CD8-positive, alpha-beta memory T cell (primary cell): ENCODE measurements at regions not wholly inside any gene's neighbourhood (a gene's known extent, or its start where the extent isn't known, plus 50 kb on each side); places are given as distances from the start of the nearest gene placed in this dataset.

Experiments used
- CTCF ChIA-PET: fragments of 350-600 bp; sonication (Branson Sonifier 250); formaldehyde crosslinking; loops from one replicate; lab custom pipeline; 2021; ENCODE audit warnings: antibody characterized with exemption; lab: Charles Lee
- POLR2A ChIA-PET: fragments of 350-600 bp; sonication (Branson Sonifier 250); formaldehyde crosslinking; loops from one replicate; lab custom pipeline; 2021; ENCODE audit warnings: antibody characterized with exemption; lab: Charles Lee
- DNase-seq, 5 donors: peaks; one replicate each; pipeline versions ENCODE4 v3.0.0 to v3.0.0-alpha.2; 2020 to 2022; ENCODE audit warnings: mixed read lengths in 1 of 5
- H3K27ac ChIP-seq: one replicate; pipeline ENCODE4 v1.7.0; 2013; ENCODE audit warnings: low read depth, mild to moderate bottlenecking, low read length, moderate library complexity
- H3K27me3 ChIP-seq: 2 replicates; pipeline ENCODE4 v1.7.0; 2013; ENCODE audit warnings: low read length, mild to moderate bottlenecking; ENCODE audit not compliant: insufficient read depth, poor library complexity, severe bottlenecking
- H3K36me3 ChIP-seq: 2 replicates; pipeline ENCODE4 v1.7.0; 2013; ENCODE audit warnings: mild to moderate bottlenecking, low read length, moderate library complexity; ENCODE audit not compliant: insufficient read depth
- H3K4me1 ChIP-seq: 2 replicates; pipeline ENCODE4 v1.7.0; 2013; ENCODE audit warnings: mild to moderate bottlenecking, low read length, moderate library complexity; ENCODE audit not compliant: insufficient read depth
- H3K4me3 ChIP-seq: 2 replicates; pipeline ENCODE4 v1.7.0; 2013; ENCODE audit warnings: mild to moderate bottlenecking, low read length
- H3K9me3 ChIP-seq: 2 replicates; pipeline ENCODE4 v1.7.0; 2013; ENCODE audit warnings: mild to moderate bottlenecking, low read length
- H3K27ac Mint-ChIP-seq, 8 donors: one replicate each; pipeline ENCODE4 v1.8.0; 2020 to 2021; ENCODE audit warnings: mixed read lengths in 8 of 8, mild to moderate bottlenecking in 6 of 8, inconsistent platforms in 3 of 8, moderate library complexity in 3 of 8
- H3K27me3 Mint-ChIP-seq, 2 donors: one replicate each; pipeline ENCODE4 v1.8.0; 2020 to 2021; ENCODE audit warnings: mixed read lengths in 2 of 2, mild to moderate bottlenecking in 1 of 2, moderate library complexity in 1 of 2
- H3K36me3 Mint-ChIP-seq, 3 donors: one replicate each; pipeline ENCODE4 v1.8.0; 2020 to 2021; ENCODE audit warnings: mixed read lengths in 3 of 3, inconsistent platforms in 1 of 3, mild to moderate bottlenecking in 1 of 3
- H3K4me1 Mint-ChIP-seq, 3 donors: one replicate each; pipeline ENCODE4 v1.8.0; 2020 to 2021; ENCODE audit warnings: mixed read lengths in 3 of 3, inconsistent platforms in 1 of 3, mild to moderate bottlenecking in 1 of 3
- H3K4me3 Mint-ChIP-seq, 7 donors: one replicate each; pipeline ENCODE4 v1.8.0; 2020 to 2021; ENCODE audit warnings: mixed read lengths in 7 of 7, mild to moderate bottlenecking in 6 of 7, moderate library complexity in 4 of 7, inconsistent platforms in 2 of 7
- H3K9me3 Mint-ChIP-seq, 5 donors: one replicate each; pipeline ENCODE4 v1.8.0; 2020 to 2022; ENCODE audit warnings: mixed read lengths in 5 of 5, mild to moderate bottlenecking in 3 of 5, moderate library complexity in 2 of 5, inconsistent platforms in 1 of 5

DNA sequence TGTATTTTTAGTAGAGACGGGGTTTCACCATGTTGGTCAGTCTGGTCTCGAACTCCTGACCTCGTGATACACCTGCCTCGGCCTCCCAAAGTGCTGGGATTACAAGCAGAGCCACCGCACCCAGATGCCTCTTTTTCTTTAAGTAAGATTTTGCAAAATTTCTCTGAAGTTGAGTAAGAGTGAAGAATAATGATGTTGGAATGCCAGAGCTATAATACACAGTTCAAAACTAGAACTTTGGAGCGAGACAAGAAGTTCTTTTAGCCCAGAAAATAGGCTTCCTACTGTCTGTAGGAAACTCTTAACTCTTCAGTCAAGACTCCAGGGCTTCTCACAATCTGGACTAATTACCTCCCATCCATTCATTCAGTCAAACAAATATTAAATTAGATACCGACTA is 51.4 kb downstream of the MARCHF4 start:
- CTCF ChIA-PET: no interaction called here
- no peaks in the 10 kb centered on the region for H3K36me3 ChIP-seq

DNA sequence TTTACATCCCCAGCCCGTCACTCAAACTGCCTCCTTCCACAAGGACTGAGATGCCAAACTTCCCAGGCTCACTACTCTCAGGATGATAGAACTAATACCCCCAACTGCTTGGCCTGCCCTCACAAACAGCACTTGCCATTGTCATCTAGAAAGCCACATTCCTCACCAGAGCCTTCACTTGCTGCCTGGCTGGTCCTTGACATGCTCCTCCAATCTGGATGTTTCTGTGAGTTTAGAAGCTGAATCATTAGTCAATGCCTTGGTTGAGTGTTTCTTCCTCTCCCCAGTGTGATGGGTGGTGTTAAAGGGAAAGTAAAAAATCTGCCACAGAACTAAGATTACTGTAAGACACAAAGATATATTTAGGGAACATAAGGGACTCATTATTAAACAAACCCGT is 52.5 kb downstream of the MARCHF4 start:
- POLR2A ChIA-PET: no interaction called here
- Mint-ChIP-seq H3K36me3 (peaks cover 0 to 2% (median 0%) of the 10 kb centered on the region in 3 donors), H3K27ac (no peak overlapping the region), H3K27me3 (peaks cover 4 to 23% of the 10 kb centered on the region in 2 donors), H3K4me3 (no peak overlapping the region), H3K4me1 (peaks cover 0 to 9% (median 7%) of the 10 kb centered on the region in 3 donors), H3K9me3 (no peaks in the 10 kb centered on the region)
- Histone ChIP-seq H3K9me3 (no peaks in the 10 kb centered on the region), H3K4me3 (no peak overlapping the region), H3K4me1 (no peaks in the 10 kb centered on the region), H3K27ac (no peak overlapping the region), H3K27me3 (peaks cover 4% of the 10 kb centered on the region), H3K36me3 (no peaks in the 10 kb centered on the region)
- CTCF ChIA-PET: no interaction called here
- no peak for DNase-seq

More for the DNA sequence above, 51.4 kb downstream of the MARCHF4 start:
- Histone ChIP-seq H3K4me1 (no peaks in the 10 kb centered on the region), H3K27ac (no peak overlapping the region), H3K9me3 (no peaks in the 10 kb centered on the region), H3K4me3 (no peak overlapping the region), H3K27me3 (peaks cover 4% of the 10 kb centered on the region)
- peaks cover 0 to 9% (median 7%) of the 10 kb centered on the region in 3 donors for H3K4me1 Mint-ChIP-seq
- H3K36me3 Mint-ChIP-seq: peaks cover 0 to 2% (median 0%) of the 10 kb centered on the region in 3 donors
- DNase-seq: no peak
- POLR2A ChIA-PET: no interaction called here
- no peaks in the 10 kb centered on the region for H3K9me3 Mint-ChIP-seq
- no peak overlapping the region for H3K4me3 Mint-ChIP-seq
- H3K27me3 Mint-ChIP-seq: peaks cover 3 to 23% of the 10 kb centered on the region in 2 donors
- peak overlapping the region in 1 of 8 donors; percentile 51 for H3K27ac Mint-ChIP-seq

GRCh38 chr2:216318521-216318874 is 53.8 kb downstream of the MARCHF4 start:
- H3K27me3 ChIP-seq: peaks cover 4% of the 10 kb centered on the region
- H3K4me3 Mint-ChIP-seq: no peak overlapping the region
- no peak for DNase-seq
- POLR2A ChIA-PET: no interaction called here
- no peak overlapping the region for H3K27ac ChIP-seq
- peaks cover 0 to 9% (median 7%) of the 10 kb centered on the region in 3 donors for H3K4me1 Mint-ChIP-seq
- H3K27ac Mint-ChIP-seq: peak overlapping the region in 2 of 8 donors; percentile 31 to 84
- H3K36me3 ChIP-seq: no peaks in the 10 kb centered on the region
- H3K27me3 Mint-ChIP-seq: peaks cover 4 to 30% of the 10 kb centered on the region in 2 donors
- H3K9me3 ChIP-seq: no peaks in the 10 kb centered on the region
- CTCF ChIA-PET: no interaction called here
- no peaks in the 10 kb centered on the region for H3K9me3 Mint-ChIP-seq
- H3K4me1 ChIP-seq: no peaks in the 10 kb centered on the region
- peaks cover 0 to 4% (median 2%) of the 10 kb centered on the region in 3 donors for H3K36me3 Mint-ChIP-seq
- H3K4me3 ChIP-seq: no peak overlapping the region

DNA sequence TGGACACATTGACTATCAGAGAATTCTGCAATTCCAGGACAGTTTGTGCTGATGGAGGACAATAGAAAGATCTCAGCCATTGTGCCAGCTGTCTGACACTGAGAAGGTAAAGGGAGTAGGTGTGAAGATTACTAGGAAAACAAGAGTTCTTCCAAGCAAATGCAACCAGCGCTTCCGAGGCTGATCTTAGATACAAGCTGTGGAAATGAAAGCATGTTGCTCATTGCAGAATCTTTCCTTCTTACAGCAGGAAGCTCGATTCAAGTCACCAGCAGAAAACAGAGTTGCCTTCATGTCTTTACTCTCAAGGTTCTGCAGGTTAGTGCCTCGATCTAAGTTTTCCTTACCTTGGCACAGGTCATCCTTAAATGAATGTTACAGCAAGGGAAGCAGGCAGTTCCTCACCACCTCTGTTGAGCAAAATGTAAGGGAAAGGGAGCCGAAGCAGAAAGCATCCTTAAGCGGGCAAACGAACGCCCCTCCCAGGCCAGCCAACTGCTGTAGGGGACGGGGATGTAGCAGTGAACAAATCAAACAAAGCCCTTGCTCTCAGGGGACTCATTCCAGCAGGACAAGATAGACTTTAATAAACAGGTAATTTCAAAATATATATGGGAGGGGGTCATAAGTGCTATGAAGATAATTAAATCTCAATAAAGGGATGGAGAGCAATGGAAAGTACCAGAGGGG is 54.3 kb downstream of the MARCHF4 start:
- no peak overlapping the region for H3K4me3 Mint-ChIP-seq
- H3K36me3 Mint-ChIP-seq: peaks cover 0 to 5% (median 2%) of the 10 kb centered on the region in 3 donors
- H3K27ac Mint-ChIP-seq: peak overlapping the region in 2 of 8 donors; percentile 58 to 84
- Histone ChIP-seq H3K4me3 (no peak overlapping the region), H3K27me3 (peaks cover 4% of the 10 kb centered on the region), H3K27ac (no peak overlapping the region), H3K36me3 (no peaks in the 10 kb centered on the region), H3K9me3 (no peaks in the 10 kb centered on the region), H3K4me1 (no peaks in the 10 kb centered on the region)
- H3K27me3 Mint-ChIP-seq: peaks cover 4 to 31% of the 10 kb centered on the region in 2 donors
- ChIA-PET POLR2A (no interaction called here), CTCF (no interaction called here)
- no peaks in the 10 kb centered on the region for H3K9me3 Mint-ChIP-seq
- DNase-seq: no peak
- H3K4me1 Mint-ChIP-seq: peaks cover 0 to 9% (median 7%) of the 10 kb centered on the region in 3 donors

- Mint-ChIP-seq H3K4me3 (no peak overlapping the region), H3K4me1 (peaks cover 0 to 9% (median 7%) of the 10 kb centered on the region in 3 donors), H3K27me3 (peaks cover 7 to 33% of the 10 kb centered on the region in 2 donors), H3K36me3 (peaks cover 0 to 5% (median 2%) of the 10 kb centered on the region in 3 donors), H3K27ac (no peak overlapping the region), H3K9me3 (no peaks in the 10 kb centered on the region)
- ChIA-PET POLR2A (no interaction called here), CTCF (no interaction called here)
- Histone ChIP-seq H3K27ac (no peak overlapping the region), H3K4me3 (no peak overlapping the region), H3K27me3 (peaks cover under 1% of the 10 kb centered on the region), H3K4me1 (no peaks in the 10 kb centered on the region), H3K36me3 (no peaks in the 10 kb centered on the region), H3K9me3 (no peaks in the 10 kb centered on the region)
- DNase-seq: no peak
Measured at GRCh38 chr2:216316743-216317142, 55.5 kb downstream of the MARCHF4 start.

- Histone ChIP-seq H3K27ac (no peak overlapping the region), H3K4me1 (no peaks in the 10 kb centered on the region), H3K9me3 (no peaks in the 10 kb centered on the region), H3K4me3 (no peak overlapping the region), H3K36me3 (no peaks in the 10 kb centered on the region), H3K27me3 (no peaks in the 10 kb centered on the region)
- DNase-seq: no peak
- H3K4me3 Mint-ChIP-seq: no peak overlapping the region
- ChIA-PET POLR2A (no interaction called here), CTCF (no interaction called here)
- H3K9me3 Mint-ChIP-seq: no peaks in the 10 kb centered on the region
- H3K4me1 Mint-ChIP-seq: peaks cover 0 to 9% (median 7%) of the 10 kb centered on the region in 3 donors
- no peak overlapping the region for H3K27ac Mint-ChIP-seq
- peaks cover 9 to 26% of the 10 kb centered on the region in 2 donors for H3K27me3 Mint-ChIP-seq
- peaks cover 0 to 5% (median 2%) of the 10 kb centered on the region in 3 donors for H3K36me3 Mint-ChIP-seq
Measured at GRCh38 chr2:216315802-216316603, 56.3 kb downstream of the MARCHF4 start.

DNA sequence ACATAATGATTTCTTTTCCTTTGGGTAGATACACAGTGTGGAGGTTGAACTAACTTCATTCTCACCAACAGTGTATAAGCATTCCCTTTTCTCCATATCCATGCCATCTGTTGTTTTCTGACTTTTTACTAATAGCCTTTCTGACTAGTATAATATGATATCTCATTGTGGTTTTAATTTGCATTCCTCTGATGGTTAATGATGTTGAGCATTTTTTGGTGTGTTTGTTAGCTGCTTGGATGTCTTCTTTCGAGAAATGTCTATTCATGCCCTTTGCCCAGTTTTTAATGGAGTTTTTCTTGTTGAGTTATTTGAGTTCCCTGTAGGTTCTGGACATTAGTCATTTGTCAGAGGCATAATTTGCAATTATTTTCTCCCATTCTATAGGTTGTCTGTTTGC is 59.8 kb downstream of the MARCHF4 start:
- Histone ChIP-seq H3K27me3 (no peaks in the 10 kb centered on the region), H3K4me1 (no peaks in the 10 kb centered on the region), H3K9me3 (no peaks in the 10 kb centered on the region), H3K27ac (no peak overlapping the region), H3K4me3 (no peak overlapping the region), H3K36me3 (no peaks in the 10 kb centered on the region)
- Mint-ChIP-seq H3K27me3 (peaks cover 9 to 24% of the 10 kb centered on the region in 2 donors), H3K27ac (no peak overlapping the region), H3K36me3 (peaks cover 0 to 5% (median 0%) of the 10 kb centered on the region in 3 donors), H3K9me3 (peaks cover 0 to 1% (median 0%) of the 10 kb centered on the region in 5 donors), H3K4me1 (no peaks in the 10 kb centered on the region), H3K4me3 (no peak overlapping the region)
- no peak for DNase-seq
- CTCF ChIA-PET: no interaction called here
- POLR2A ChIA-PET: no interaction called here

GRCh38 chr2:216308576-216308975 is 63.7 kb downstream of the MARCHF4 start:
- H3K27me3 Mint-ChIP-seq: peaks cover 5 to 8% of the 10 kb centered on the region in 2 donors
- Histone ChIP-seq H3K4me3 (no peak overlapping the region), H3K36me3 (no peaks in the 10 kb centered on the region), H3K27ac (no peak overlapping the region), H3K4me1 (no peaks in the 10 kb centered on the region), H3K9me3 (no peaks in the 10 kb centered on the region), H3K27me3 (no peaks in the 10 kb centered on the region)
- H3K4me1 Mint-ChIP-seq: no peaks in the 10 kb centered on the region
- ChIA-PET POLR2A (no interaction called here), CTCF (no interaction called here)
- no peak overlapping the region for H3K4me3 Mint-ChIP-seq
- DNase-seq: no peak
- no peak overlapping the region for H3K27ac Mint-ChIP-seq
- H3K36me3 Mint-ChIP-seq: peaks cover 0 to 2% (median 0%) of the 10 kb centered on the region in 3 donors
- peaks cover 0 to 1% (median 0%) of the 10 kb centered on the region in 5 donors for H3K9me3 Mint-ChIP-seq
